HG03342 (cell line): ENCODE measurements at regions not wholly inside any gene's neighbourhood (a gene's known extent, or its start where the extent isn't known, plus 50 kb on each side); places are given as distances from the start of the nearest gene placed in this dataset.
"Not testable (repeated sequence)": the region's sequence is repeated elsewhere in the genome, so short reads cannot be mapped to it uniquely, and the experiment has no call there.

Experiments used
- ATAC-seq: cut with Tn5 transposase; IDR thresholded peaks from one replicate; pipeline ENCODE4 v1.9.1; 2021; ENCODE audit warnings: mild to moderate bottlenecking, moderate library complexity; ENCODE audit not compliant: unreplicated experiment

DNA sequence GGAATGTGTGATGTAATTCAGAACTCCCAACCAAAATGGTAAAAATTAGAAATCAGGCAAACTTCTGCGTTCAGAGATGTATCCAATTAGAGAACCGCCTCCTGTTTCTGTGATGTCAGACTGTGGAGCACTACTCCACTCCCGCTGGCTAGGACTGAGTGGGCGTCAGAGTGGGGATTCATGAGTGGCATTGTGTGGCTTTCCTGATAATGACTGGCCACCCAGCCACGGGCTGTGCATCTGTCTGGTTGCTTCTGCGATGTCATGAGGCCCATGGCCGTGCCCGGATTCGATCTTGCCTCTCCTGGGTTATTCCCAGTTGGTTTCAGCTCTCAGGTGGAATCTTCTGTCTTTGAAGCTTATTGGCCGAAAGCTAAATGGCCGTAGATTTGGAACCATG lies 87.1 kb upstream of the KCNA1 start:
- ATAC-seq = no peak

- no peak for ATAC-seq
Measured at GRCh38 chr12:4824380-4824779, 85.3 kb upstream of the KCNA1 start.

- no peak for ATAC-seq
Measured at GRCh38 chr12:4825011-4825858, 84.5 kb upstream of the KCNA1 start.

DNA sequence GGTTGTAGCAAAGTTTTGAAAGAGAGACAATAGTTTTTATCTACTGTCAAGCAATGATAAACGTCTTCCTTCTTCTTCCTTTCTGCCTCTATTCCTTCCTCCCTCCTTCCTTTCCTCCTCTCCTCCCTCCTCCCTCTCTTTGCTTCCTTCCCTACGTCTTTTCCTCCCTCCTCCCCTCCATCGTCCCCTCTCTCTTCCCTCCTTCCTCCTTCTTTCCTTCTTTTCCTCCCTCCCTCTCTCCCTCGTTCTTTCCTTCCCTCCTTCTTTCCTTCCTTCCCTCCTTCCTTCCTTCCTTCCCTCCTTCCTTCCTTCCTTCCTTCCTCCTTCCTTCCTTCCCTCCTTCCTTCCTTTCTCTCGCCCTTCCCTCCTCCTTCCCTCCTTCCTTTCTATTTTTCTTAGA lies 82.8 kb upstream of the KCNA1 start:
- no peak for ATAC-seq

DNA sequence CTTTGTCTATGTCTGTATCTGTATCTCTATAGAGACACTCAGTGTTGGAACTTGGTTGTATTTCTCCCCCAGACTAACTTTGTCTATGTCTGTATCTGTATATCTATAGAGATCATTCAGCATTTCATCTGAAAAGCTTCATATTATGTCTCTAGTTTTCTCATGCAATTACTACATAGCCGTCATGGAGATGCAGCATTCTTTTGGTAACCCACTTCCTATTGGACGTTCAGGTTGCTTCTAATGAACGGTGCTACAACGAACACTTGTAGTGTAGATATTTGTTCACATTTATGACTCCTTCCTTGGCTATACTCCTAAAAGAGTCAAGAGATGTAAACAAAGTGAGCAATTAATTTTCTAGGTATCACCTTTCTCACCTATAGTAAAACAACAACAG lies 81.5 kb upstream of the KCNA1 start:
- no peak for ATAC-seq

GRCh38 chr12:4829161-4829792 lies 80.4 kb upstream of the KCNA1 start:
- ATAC-seq = peak; percentile 85

GRCh38 chr12:4829793-4830162 lies 79.9 kb upstream of the KCNA1 start:
- ATAC-seq = no peak

- ATAC-seq = no peak
Measured at GRCh38 chr12:4830556-4831210, 79.0 kb upstream of the KCNA1 start.

DNA sequence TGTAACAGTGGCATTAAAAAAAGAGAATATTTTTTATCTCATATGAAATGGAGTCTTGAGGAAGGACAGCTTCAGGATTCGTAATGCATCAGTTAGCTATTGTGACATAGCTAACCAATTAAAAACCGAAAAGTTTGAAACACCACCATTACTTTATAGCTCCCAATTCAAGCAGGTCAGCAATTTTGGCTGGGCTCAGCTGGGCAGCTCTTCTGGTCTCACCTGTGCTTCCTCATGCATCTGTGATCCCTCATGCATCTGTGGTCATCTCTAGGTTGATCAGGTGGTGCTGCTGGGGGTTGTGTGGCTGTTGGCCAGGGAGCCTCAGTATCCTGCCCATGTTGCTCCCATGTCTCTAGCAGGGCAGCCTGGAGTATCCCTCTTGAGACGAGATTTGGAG lies 76.7 kb upstream of the KCNA1 start:
- no peak for ATAC-seq

GRCh38 chr12:4833524-4833923 lies 76.2 kb upstream of the KCNA1 start:
- no peak for ATAC-seq

GRCh38 chr12:4842401-4842800 lies 67.3 kb upstream of the KCNA1 start:
- not testable (repeated sequence) for ATAC-seq

DNA sequence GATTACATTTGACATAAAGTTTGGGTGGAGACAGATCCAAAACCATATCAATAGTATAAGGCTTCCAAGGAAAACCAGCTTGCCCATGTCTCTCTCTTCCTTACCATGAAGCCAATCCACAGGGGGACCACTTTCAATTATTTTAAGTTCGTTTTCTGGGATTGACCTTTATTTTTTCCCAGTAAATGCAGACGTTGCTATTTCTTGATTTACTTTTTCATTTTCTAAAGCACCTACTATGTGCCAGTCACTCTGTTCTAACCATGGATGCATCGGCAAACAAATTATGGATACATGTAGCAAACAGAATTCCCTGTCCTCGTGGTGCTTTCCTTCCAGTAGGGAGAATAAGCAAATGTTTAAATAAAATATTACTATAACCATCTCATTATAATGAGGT lies 65.8 kb upstream of the KCNA1 start:
- ATAC-seq = no peak

DNA sequence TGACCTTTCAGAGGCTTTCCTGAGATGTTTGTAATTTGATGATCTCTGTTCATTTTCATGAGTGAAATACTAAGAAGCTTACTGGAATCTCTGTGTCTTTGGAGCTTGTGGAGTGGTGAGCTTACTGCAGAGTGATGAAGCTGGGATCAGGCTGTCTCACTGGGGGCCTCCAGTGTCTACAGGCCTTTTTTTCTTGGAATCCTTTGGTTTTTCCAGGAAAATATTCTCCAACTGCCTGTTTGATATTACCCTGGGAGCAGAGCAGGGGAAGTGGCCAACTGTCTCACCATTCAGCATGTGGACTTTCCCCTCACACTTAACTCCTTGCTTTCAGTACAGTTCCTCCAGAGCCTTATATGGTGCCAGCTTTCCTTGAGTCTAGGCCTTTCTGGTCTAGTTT lies 62.0 kb upstream of the KCNA1 start:
- ATAC-seq = no peak

GRCh38 chr12:4849115-4849541 lies 60.6 kb upstream of the KCNA1 start:
- no peak for ATAC-seq

- ATAC-seq = no peak
Measured at GRCh38 chr12:4849795-4850345, 59.8 kb upstream of the KCNA1 start.

- no peak for ATAC-seq
Measured at GRCh38 chr12:4850857-4851380, 58.8 kb upstream of the KCNA1 start.

DNA sequence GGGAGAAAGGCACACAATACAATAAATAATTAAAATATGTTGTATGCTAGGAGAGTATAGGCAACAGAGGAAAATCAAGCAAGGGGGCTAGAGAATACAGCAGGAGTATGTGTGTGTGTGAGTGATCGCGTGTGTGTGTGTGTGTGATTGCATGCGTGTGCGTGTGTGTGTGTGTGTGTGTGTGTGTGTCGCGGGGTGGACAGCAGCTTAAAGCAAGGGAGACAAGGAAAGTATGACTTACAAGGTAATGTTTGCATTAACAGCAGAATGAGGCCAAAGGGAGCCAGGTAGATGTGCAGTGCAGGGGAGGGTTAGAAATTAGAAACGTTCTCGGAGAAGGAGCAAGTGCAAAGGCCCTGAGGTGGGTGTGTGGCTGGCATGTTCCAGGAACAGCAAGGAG lies 57.4 kb upstream of the KCNA1 start:
- ATAC-seq = no peak

DNA sequence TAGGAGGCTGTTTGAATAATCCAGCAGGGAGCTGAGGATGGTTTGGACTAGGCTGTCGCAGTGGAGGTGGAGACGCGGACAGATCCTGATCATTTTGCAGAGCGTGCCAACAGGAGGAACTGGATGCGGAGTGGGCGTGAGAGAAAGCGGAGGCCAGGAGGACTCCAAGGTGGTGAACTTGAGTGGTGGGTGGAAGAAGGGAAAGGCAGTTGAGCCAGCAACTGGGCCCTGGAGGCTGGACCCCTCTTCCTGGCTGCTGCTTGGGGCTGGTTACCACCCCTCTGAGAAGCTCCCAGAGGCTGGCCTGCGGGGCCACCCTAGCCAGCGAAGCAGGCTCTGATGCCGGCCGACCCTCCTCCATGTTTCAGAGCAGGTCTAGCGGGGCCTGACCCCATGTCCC lies 56.8 kb upstream of the KCNA1 start:
- ATAC-seq = no peak

DNA sequence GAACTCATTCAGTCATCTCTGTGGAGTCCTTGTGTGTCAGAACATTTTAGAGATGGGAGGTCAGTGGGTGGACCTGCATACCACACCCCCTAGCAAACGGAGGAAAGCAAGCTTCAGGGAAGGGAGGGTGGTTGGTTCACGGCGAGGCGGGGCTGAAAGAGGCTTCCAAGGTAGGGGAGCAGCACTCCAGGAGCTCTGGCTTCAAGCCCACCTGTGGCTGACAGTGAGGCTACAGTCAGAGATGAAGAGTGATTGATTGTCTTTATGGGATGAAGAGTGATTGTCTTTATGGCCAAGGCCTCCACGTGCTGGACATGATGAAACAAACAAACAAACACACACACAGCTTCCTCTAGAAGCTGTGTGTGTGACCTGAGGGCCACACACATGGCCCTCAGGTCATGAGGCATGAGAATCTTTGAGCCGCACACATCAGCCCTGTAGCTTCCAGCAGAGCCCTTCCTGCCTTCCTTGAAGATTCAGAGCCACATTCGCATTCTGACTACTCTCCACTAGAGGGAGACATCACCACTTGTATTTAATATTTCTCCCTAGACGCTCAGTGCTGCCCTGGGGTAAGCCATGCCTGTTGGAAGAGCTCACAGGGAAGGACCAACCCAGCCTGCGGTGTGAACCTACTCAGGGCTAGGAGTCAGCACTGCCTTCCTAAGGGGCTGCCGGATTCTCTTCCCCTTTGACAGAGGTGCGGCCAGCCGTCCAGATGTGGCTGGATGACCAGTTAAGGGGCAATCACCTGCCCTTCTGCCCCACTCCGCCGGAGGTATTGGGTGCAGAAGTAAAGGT lies 54.4 kb upstream of the KCNA1 start:
- no peak for ATAC-seq

DNA sequence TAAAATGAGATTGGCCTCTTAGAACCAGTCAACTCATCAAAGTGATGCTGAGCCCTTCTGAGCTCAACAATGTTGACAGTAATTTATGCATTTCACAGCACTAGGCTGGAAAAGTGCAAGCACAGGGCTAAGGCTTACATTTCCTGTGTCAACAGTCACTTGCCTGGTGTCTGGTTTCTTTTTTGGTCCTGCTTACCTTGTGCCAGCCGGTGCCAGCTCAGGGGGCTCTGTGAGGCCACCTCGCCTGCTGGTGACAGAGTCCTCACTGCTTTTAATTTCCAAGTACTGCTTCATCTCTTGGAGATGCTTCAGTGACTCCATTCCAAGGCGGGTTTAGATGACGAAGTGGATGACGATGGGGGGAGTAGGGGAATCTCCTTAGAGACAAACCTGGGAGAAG lies 53.1 kb upstream of the KCNA1 start:
- ATAC-seq = no peak
